GM12874 (cell line): ENCODE measurements at regions not wholly inside any gene's neighbourhood (a gene's known extent, or its start where the extent isn't known, plus 50 kb on each side); places are given as distances from the start of the nearest gene placed in this dataset.

Experiments
- TF ChIP-seq, protein P1 (sequence below): IDR thresholded peaks from 2 replicates; pipeline ENCODE4 v1.5.1; 2011; ENCODE audit warnings: low read depth, mild to moderate bottlenecking, control low read depth, low read length, moderate library complexity; ENCODE audit not compliant: insufficient read depth

DNA sequence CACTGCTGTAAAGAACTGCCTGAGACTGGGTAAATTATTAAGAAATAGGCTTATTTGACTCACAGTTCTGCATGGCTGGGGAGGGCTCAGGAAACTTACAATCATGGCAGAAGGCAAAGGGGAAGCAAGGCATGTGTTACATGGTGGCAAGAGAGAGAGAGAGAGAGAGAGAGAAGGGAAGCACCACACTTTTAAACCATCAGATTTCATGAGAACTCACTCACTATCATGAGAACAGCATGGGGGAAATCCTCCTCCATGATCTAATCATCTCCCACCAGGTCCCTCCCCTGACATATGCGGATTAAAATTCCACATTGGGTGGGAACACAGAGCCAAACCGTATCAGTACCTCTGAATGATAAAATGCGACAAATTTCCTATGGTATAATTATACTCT lies 203.9 kb upstream of the MARCKS start:
- TF ChIP-seq, protein P1, sequence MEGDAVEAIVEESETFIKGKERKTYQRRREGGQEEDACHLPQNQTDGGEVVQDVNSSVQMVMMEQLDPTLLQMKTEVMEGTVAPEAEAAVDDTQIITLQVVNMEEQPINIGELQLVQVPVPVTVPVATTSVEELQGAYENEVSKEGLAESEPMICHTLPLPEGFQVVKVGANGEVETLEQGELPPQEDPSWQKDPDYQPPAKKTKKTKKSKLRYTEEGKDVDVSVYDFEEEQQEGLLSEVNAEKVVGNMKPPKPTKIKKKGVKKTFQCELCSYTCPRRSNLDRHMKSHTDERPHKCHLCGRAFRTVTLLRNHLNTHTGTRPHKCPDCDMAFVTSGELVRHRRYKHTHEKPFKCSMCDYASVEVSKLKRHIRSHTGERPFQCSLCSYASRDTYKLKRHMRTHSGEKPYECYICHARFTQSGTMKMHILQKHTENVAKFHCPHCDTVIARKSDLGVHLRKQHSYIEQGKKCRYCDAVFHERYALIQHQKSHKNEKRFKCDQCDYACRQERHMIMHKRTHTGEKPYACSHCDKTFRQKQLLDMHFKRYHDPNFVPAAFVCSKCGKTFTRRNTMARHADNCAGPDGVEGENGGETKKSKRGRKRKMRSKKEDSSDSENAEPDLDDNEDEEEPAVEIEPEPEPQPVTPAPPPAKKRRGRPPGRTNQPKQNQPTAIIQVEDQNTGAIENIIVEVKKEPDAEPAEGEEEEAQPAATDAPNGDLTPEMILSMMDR = no peak

DNA sequence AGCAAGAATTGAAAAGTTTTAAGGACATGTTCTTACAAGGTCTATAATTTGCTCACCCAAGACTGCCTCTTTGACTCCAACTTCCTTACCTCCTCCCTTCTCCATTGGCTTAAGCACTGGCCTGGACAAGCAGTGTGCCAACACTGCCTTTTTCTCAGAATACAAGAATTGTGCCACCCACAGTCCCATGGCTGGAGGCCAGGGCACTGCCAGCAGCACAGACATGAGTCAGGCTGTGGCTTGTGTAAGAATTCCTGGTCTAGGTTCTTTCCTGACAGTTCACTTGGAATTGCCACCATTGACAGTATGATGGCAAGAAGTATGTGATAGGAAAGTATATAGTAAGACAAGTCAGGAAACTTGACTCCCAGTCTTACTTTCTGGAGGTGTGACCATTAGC lies 202.7 kb upstream of the MARCKS start:
- TF ChIP-seq, protein P1 = no peak

DNA sequence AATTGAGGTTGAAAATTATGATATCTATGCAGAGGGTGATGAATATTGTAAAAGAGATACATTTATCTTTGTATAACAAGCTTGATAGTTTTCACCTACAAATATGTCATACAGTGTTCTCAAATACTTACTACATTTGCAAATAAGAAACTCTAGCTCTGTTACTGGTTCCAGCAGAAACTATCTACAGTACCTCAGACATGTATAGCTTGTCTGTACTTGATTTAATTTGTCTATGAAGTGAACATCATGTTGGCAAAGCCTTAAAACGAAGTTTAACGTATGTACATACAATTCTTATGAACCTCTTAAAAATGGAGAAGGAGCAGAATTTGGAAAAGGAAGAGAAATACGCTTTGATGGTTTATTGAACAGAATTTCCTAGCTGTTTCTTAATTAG lies 201.4 kb upstream of the MARCKS start:
- TF ChIP-seq, protein P1 = no peak

DNA sequence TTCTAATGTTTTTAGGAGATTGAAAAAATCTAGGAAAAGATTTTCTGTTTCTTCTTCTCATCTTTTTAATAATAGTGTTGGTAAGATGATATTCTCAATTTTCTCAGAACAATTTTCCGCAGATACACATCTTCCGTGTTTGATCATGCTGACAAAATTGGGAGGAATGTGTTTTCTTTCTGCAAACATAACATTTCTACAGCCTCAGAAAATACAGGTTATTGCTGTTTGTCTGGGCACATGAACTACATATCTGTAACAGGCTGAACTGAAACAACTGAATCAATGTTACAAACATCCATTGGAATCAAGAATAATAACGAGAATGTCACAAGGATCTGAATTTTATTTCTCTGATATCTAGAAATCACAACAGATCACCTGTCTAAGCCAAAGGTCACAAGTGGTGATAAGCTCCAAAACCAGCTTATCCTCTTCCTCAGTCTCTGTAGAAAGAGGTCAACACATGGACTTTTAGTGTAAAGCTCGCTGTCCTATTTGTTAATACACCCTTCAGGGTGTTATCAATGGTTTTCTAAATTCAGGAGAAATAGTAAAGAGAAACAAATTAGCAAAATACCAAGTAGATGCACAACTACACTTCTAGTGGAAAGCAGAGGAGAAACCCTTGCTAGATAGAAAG lies 197.3 kb upstream of the MARCKS start:
- TF ChIP-seq, protein P1 = no peak

DNA sequence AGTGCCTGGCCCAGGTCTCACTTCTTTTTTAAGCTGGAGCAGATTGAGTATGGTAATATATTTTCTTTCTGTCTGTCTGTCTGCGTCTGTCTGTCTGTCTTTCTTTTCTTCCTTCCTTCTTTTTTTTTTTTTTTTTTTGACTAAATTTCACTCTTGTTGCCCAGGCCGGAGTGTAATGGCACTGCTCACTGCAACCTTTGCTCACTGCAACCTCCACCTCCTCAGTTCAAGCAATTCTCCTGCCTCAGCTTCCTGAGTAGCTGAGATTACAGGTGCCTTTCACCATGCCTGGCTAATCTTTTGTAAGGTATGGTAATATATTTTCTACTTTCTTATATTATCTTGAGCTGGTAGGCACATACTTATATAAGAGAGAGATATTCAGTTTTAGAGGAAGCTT lies 196.3 kb upstream of the MARCKS start:
- TF ChIP-seq, protein P1 = no peak

DNA sequence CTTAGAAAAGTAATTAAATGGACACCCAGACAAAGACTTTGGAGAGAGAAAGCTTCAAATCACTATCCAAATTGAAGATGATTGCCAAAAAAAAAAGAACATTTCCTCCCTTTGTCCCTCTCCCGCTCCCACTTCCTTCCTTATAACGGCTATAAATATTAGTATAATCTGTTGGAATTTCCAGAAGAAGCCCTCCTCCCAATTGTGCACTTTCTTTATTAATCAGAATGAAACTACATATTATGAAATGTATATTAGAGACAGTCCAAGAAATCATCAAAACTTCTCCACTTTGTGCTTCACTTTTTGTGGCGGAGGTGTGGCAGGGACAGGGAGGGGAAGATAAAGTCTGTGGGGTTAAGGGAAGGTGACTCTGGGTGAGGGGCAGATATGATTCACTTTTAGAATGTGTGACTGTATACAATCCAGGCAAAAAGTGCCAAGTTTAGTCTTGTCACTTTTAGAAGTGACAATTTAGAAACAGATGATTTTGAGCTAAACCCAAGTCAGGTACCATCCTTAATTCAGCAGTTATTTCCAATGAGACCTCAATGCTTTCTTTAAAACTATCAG lies 195.0 kb upstream of the MARCKS start:
- TF ChIP-seq, protein P1 = no peak

DNA sequence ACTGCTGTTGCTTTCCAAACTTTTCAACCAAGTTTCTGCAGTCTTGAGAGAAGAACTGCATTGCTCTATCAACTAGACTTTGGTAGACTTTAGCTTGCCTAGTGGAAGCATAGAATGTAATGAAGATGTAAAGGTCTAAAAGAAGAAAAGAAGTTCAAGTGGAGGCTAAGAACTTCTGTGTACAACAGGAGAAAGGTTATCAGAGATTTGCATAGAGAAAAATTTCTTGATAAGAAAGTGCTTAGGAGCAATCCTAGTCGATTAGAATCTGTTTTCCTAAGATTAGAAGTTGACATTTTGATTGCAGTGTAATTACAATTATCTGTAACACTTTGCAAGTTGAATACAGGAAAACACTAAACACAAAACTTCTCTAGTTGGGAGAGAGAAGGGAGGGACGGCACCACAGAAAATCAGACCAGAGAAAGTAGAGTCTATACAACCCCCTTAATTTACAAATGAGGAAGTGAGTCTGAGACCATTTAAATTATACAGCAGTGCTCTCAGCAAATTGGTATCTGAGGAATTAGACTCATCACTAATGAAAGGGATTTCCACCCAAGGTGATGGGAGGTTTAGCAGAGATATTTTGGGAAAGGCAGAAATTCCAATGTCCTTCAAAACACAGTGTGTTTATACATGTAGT lies 194.3 kb upstream of the MARCKS start:
- TF ChIP-seq, protein P1 = no peak
